Activated CD4-positive, alpha-beta memory T cell treated with anti-CD3 and anti-CD28 coated beads for 36 hours (primary cell): ENCODE measurements at regions not wholly inside any gene's neighbourhood (a gene's known extent, or its start where the extent isn't known, plus 50 kb on each side); places are given as distances from the start of the nearest gene placed in this dataset.
A peak's percentile ranks its signal among the peaks of the same experiment; 100 is the strongest.

ENCODE experiments used
- CTCF ChIA-PET: fragments of 350-600 bp; sonication (Branson Sonifier 250); formaldehyde crosslinking; loops from one replicate; lab custom pipeline; 2021; ENCODE audit warnings: antibody characterized with exemption, inconsistent platforms; lab: Charles Lee
- POLR2A ChIA-PET: fragments of 350-600 bp; sonication (Branson Sonifier 250); formaldehyde crosslinking; loops from one replicate; lab custom pipeline; 2021; ENCODE audit warnings: antibody characterized with exemption; lab: Charles Lee
- DNase-seq: peaks from one replicate; pipeline ENCODE4 v3.0.0-alpha.2; 2020
- H3K27ac Mint-ChIP-seq: one replicate; pipeline ENCODE4 v1.8.0; 2021; ENCODE audit warnings: mixed read lengths
- H3K27me3 Mint-ChIP-seq: one replicate; pipeline ENCODE4 v1.8.0; 2021; ENCODE audit warnings: mixed read lengths
- H3K36me3 Mint-ChIP-seq: one replicate; pipeline ENCODE4 v1.8.0; 2021; ENCODE audit warnings: mixed read lengths
- H3K4me1 Mint-ChIP-seq: one replicate; pipeline ENCODE4 v1.8.0; 2021; ENCODE audit warnings: low read depth, mixed read lengths
- H3K4me3 Mint-ChIP-seq: one replicate; pipeline ENCODE4 v1.8.0; 2021; ENCODE audit warnings: mild to moderate bottlenecking, mixed read lengths
- H3K9me3 Mint-ChIP-seq: one replicate; pipeline ENCODE4 v1.8.0; 2021; ENCODE audit warnings: mixed read lengths
- intact Hi-C: fragments of 100-400 bp; cut with micrococcal nuclease; formaldehyde crosslinking; loops from one replicate; pipeline ENCODE4 v1.15.1; 2023

DNA sequence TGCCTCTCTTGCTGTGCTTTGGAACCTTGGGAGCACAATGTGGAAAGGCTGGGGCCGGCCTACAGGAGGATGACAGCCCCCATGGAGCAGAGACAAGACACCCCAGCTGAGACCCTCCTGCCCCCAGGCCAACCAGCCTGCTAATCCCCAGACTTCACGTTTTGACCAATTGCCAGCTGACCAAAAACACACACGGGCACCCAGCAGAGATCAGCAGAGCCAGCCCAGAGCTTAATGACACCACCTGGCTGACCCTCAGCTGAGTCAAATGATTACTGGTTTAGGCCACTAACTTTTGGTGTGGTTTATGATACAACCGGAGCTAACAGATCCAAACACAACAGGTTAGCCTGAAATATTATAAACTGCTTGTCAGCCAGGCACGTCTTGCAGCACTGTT is 111.2 kb upstream of the KIF5B start:
- Mint-ChIP-seq H3K27me3 (peaks cover 6% of the 10 kb centered on the region), H3K36me3 (no peaks in the 10 kb centered on the region), H3K4me3 (no peak overlapping the region), H3K4me1 (no peaks in the 10 kb centered on the region), H3K27ac (no peak overlapping the region), H3K9me3 (no peaks in the 10 kb centered on the region)
- intact Hi-C loops = no loop called here
- no peak for DNase-seq
- ChIA-PET POLR2A (no interaction called here), CTCF (no interaction called here)

GRCh38 chr10:32166365-32166764 is 110.1 kb upstream of the KIF5B start:
- POLR2A ChIA-PET = no interaction called here
- CTCF ChIA-PET = interaction anchor here (1.0 kb wide), 1 partner anchor 44 kb away, joined by 3 read pairs; no protein-coding TSS in a partner anchor
- no peak for DNase-seq
- H3K27me3 Mint-ChIP-seq = peaks cover 6% of the 10 kb centered on the region
- intact Hi-C loops = no loop called here
- H3K4me1 Mint-ChIP-seq = no peaks in the 10 kb centered on the region
- H3K9me3 Mint-ChIP-seq = no peaks in the 10 kb centered on the region
- no peaks in the 10 kb centered on the region for H3K36me3 Mint-ChIP-seq
- no peak overlapping the region for H3K27ac Mint-ChIP-seq
- H3K4me3 Mint-ChIP-seq = no peak overlapping the region

- Mint-ChIP-seq H3K36me3 (no peaks in the 10 kb centered on the region), H3K27me3 (peaks cover 5% of the 10 kb centered on the region), H3K9me3 (no peaks in the 10 kb centered on the region), H3K4me3 (no peak overlapping the region), H3K27ac (no peak overlapping the region), H3K4me1 (no peaks in the 10 kb centered on the region)
- ChIA-PET CTCF (no interaction called here), POLR2A (no interaction called here)
- intact Hi-C loops = no loop called here
- no peak for DNase-seq
Measured at GRCh38 chr10:32163762-32164148, 107.5 kb upstream of the KIF5B start.

DNA sequence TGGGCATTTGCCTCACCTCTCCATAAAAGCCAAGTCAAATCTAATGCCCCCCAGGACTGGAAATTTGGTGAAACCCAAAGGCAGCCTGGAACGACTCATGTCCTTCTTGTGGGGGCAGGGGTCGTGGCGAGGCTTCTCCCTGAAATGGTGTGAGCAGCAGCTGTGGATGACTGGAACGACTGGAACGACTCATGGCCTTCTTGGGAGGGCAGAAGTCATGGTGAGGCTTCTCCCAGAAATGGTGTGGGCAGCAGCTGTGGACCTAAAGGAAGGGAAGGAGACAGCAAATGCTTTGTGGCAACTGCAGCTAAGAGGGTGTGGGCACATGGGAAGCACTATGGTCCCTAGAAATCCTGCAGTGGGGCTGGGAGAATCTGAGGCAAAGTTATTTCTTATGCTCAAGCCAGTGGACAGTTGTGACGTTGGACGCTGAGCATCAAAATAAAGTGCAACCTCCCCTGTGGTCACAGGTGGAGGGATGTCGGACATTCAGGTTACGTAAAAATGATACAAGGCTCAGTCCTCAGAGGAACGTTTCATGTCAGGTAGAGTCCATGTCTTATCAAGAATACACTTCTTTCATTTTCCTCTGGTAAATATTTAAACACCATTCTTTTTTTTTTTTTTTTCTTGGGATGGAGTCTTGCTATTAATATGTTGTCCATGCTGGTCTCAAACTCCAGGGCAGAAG is 107.0 kb upstream of the KIF5B start:
- DNase-seq = no peak
- H3K4me3 Mint-ChIP-seq = no peak overlapping the region
- ChIA-PET POLR2A (no interaction called here), CTCF (no interaction called here)
- no peaks in the 10 kb centered on the region for H3K9me3 Mint-ChIP-seq
- H3K27me3 Mint-ChIP-seq = peaks cover 5% of the 10 kb centered on the region
- intact Hi-C loops = no loop called here
- no peak overlapping the region for H3K27ac Mint-ChIP-seq
- no peaks in the 10 kb centered on the region for H3K4me1 Mint-ChIP-seq
- no peaks in the 10 kb centered on the region for H3K36me3 Mint-ChIP-seq

DNA sequence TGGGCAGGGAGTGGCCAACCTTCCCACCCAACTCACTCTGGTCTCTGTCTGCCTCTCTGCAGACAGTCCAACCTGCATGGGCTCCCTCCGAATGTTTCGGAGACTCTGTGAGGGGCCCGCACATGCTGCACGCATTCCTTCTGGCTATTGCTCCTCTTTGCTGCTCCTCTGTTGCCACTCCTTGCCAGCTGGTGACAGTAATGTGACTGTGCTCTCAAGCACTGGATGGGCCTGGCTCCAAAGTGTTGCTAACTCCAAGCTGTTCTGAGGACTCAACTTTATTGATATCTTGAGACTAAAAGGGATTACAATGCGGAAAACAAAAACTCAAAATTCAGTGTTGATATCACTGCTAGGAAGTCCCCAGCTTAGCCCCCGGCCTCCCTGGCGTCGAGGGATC is 105.4 kb upstream of the KIF5B start:
- peaks cover 5% of the 10 kb centered on the region for H3K27me3 Mint-ChIP-seq
- CTCF ChIA-PET = no interaction called here
- H3K9me3 Mint-ChIP-seq = no peaks in the 10 kb centered on the region
- POLR2A ChIA-PET = no interaction called here
- no peak for DNase-seq
- intact Hi-C loops = no loop called here
- H3K36me3 Mint-ChIP-seq = no peaks in the 10 kb centered on the region
- no peak overlapping the region for H3K4me3 Mint-ChIP-seq
- no peak overlapping the region for H3K27ac Mint-ChIP-seq
- no peaks in the 10 kb centered on the region for H3K4me1 Mint-ChIP-seq

GRCh38 chr10:32160864-32161263 is 104.6 kb upstream of the KIF5B start:
- DNase-seq = no peak
- intact Hi-C loops = no loop called here
- ChIA-PET POLR2A (no interaction called here), CTCF (no interaction called here)
- peaks cover 4% of the 10 kb centered on the region for H3K27me3 Mint-ChIP-seq
- no peak overlapping the region for H3K27ac Mint-ChIP-seq
- no peaks in the 10 kb centered on the region for H3K9me3 Mint-ChIP-seq
- no peaks in the 10 kb centered on the region for H3K4me1 Mint-ChIP-seq
- H3K4me3 Mint-ChIP-seq = no peak overlapping the region
- H3K36me3 Mint-ChIP-seq = no peaks in the 10 kb centered on the region

- Mint-ChIP-seq H3K4me3 (no peak overlapping the region), H3K27me3 (no peaks in the 10 kb centered on the region), H3K9me3 (peaks cover 13% of the 10 kb centered on the region), H3K4me1 (no peaks in the 10 kb centered on the region), H3K36me3 (peaks cover 3% of the 10 kb centered on the region), H3K27ac (no peak overlapping the region)
- ChIA-PET POLR2A (no interaction called here), CTCF (no interaction called here)
- intact Hi-C loops = no loop called here
- no peak for DNase-seq
Measured at GRCh38 chr10:32159264-32159663, 103.0 kb upstream of the KIF5B start.

- H3K36me3 Mint-ChIP-seq = peaks cover 7% of the 10 kb centered on the region
- intact Hi-C loops = no loop called here
- ChIA-PET CTCF (no interaction called here), POLR2A (no interaction called here)
- no peak overlapping the region for H3K27ac Mint-ChIP-seq
- peaks cover 29% of the 10 kb centered on the region for H3K9me3 Mint-ChIP-seq
- DNase-seq = no peak
- no peak overlapping the region for H3K4me3 Mint-ChIP-seq
- H3K4me1 Mint-ChIP-seq = peaks cover 8% of the 10 kb centered on the region
- H3K27me3 Mint-ChIP-seq = no peaks in the 10 kb centered on the region
Measured at GRCh38 chr10:32156031-32156495, 99.8 kb upstream of the KIF5B start.

DNA sequence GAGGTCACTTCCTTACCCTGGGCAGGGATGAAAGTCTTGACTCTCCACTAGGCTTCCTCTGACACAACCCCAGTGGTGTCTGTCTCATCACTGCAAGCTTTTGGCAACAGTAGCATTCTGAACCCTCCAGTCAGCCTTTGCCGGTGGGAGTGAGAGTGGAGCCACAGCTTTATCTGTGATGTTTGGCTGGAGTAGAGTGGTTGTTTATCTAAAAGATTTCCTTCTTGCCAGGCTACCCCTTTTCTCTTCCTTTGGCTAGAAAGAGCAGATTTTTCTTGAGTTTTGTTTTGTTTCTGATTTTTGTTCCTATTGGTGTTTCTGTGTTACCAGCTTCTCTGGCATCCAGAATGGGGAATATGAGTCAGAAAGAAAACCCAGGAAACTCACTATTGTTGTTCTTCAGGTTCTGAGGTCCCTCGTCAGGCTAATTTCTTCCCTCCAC is 98.9 kb upstream of the KIF5B start:
- H3K27ac Mint-ChIP-seq = no peak overlapping the region
- ChIA-PET POLR2A (no interaction called here), CTCF (interaction anchor here (0.9 kb wide), 1 partner anchor 15 kb away, joined by 3 read pairs; no protein-coding TSS in a partner anchor)
- H3K27me3 Mint-ChIP-seq = no peaks in the 10 kb centered on the region
- peaks cover 17% of the 10 kb centered on the region for H3K4me1 Mint-ChIP-seq
- no peak overlapping the region for H3K4me3 Mint-ChIP-seq
- peaks cover 29% of the 10 kb centered on the region for H3K9me3 Mint-ChIP-seq
- DNase-seq = no peak
- intact Hi-C loops = no loop called here
- peaks cover 7% of the 10 kb centered on the region for H3K36me3 Mint-ChIP-seq

- intact Hi-C loops = no loop called here
- no peak for DNase-seq
- CTCF ChIA-PET = no interaction called here
Measured at GRCh38 chr10:32153931-32154330, 97.7 kb upstream of the KIF5B start.

DNA sequence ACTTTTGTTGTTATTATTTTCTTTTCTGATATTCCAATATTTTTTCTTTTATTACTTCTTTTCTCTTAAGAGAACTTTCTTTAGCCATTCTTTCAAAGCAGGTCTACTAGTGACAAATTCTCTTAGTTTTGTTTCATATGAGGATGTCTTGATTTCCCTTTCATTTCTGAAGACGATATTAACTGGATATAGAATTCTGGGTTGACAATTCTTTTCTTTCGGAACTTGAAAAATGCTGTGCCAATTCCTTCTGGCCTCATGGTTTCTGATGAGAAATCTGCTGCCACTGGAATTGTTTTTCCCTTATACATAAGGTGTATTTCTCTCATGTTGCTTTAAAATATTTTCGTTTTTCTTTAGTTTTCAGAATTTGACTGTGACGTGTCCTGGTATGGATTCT is 97.0 kb upstream of the KIF5B start:
- Mint-ChIP-seq H3K27me3 (peaks cover 2% of the 10 kb centered on the region), H3K9me3 (peaks cover 29% of the 10 kb centered on the region), H3K27ac (no peak overlapping the region), H3K36me3 (peaks cover 7% of the 10 kb centered on the region), H3K4me1 (peaks cover 29% of the 10 kb centered on the region), H3K4me3 (no peak overlapping the region)
- POLR2A ChIA-PET = no interaction called here
- DNase-seq = no peak
- intact Hi-C loops = no loop called here
- CTCF ChIA-PET = no interaction called here

More at GRCh38 chr10:32153931-32154330, 97.7 kb upstream of the KIF5B start:
- no peak overlapping the region for H3K27ac Mint-ChIP-seq
- peaks cover 2% of the 10 kb centered on the region for H3K27me3 Mint-ChIP-seq
- H3K4me1 Mint-ChIP-seq = peaks cover 28% of the 10 kb centered on the region
- no peak overlapping the region for H3K4me3 Mint-ChIP-seq
- H3K9me3 Mint-ChIP-seq = peaks cover 29% of the 10 kb centered on the region
- peaks cover 7% of the 10 kb centered on the region for H3K36me3 Mint-ChIP-seq
- POLR2A ChIA-PET = no interaction called here

GRCh38 chr10:32151871-32152270 is 95.6 kb upstream of the KIF5B start:
- intact Hi-C loops = no loop called here
- Mint-ChIP-seq H3K36me3 (peaks cover 7% of the 10 kb centered on the region), H3K27me3 (peaks cover 4% of the 10 kb centered on the region), H3K4me3 (no peak overlapping the region), H3K9me3 (peaks cover 29% of the 10 kb centered on the region), H3K27ac (no peak overlapping the region), H3K4me1 (peaks cover 29% of the 10 kb centered on the region)
- POLR2A ChIA-PET = no interaction called here
- DNase-seq = no peak
- CTCF ChIA-PET = no interaction called here

- intact Hi-C loops = no loop called here
- peaks cover 7% of the 10 kb centered on the region for H3K36me3 Mint-ChIP-seq
- H3K4me3 Mint-ChIP-seq = no peak overlapping the region
- peak overlapping the region; percentile 71 for H3K27ac Mint-ChIP-seq
- CTCF ChIA-PET = no interaction called here
- peaks cover 27% of the 10 kb centered on the region for H3K9me3 Mint-ChIP-seq
- H3K27me3 Mint-ChIP-seq = peaks cover 4% of the 10 kb centered on the region
- no peak for DNase-seq
- H3K4me1 Mint-ChIP-seq = peaks cover 29% of the 10 kb centered on the region
- POLR2A ChIA-PET = no interaction called here
Measured at GRCh38 chr10:32150532-32151101, 94.4 kb upstream of the KIF5B start.
